Activated T-helper 1 cell treated with anti-CD3 and anti-CD28 coated beads, Interleukin-2, amount 50 U/mL, for 16 hours (primary cell): ENCODE measurements at regions not wholly inside any gene's neighbourhood (a gene's known extent, or its start where the extent isn't known, plus 50 kb on each side); places are given as distances from the start of the nearest gene placed in this dataset.
"Not testable (repeated sequence)": the region's sequence is repeated elsewhere in the genome, so short reads cannot be mapped to it uniquely, and the experiment has no call there.

Source experiments
- DNase-seq, 2 donors: peaks; one replicate each; pipeline ENCODE4 v3.0.0-alpha.2; 2020; ENCODE audit warnings: low read depth in 1 of 2, low spot score in 1 of 2

GRCh38 chrX:151042842-151043241 is 59.7 kb downstream of the HMGB3 start:
- DNase-seq = no peak

GRCh38 chrX:151066373-151066772 is 83.2 kb downstream of the HMGB3 start:
- DNase-seq = not testable (repeated sequence)

- no peak for DNase-seq
These were observed 90.6 kb downstream of the HMGB3 start for GRCh38 chrX:151073767-151074166.

GRCh38 chrX:151081016-151081415 is 95.4 kb upstream of the GPR50 start:
- DNase-seq = no peak

- peak; percentile 18 to 46 for DNase-seq
These were observed 94.1 kb upstream of the GPR50 start for GRCh38 chrX:151082077-151082948.

- DNase-seq = no peak
These were observed 91.9 kb upstream of the GPR50 start for GRCh38 chrX:151084454-151084853.

- DNase-seq = no peak
These were observed 91.2 kb upstream of the GPR50 start for GRCh38 chrX:151085207-151085606.

GRCh38 chrX:151088221-151088620 is 88.2 kb upstream of the GPR50 start:
- no peak for DNase-seq

GRCh38 chrX:151099001-151099400 is 77.4 kb upstream of the GPR50 start:
- no peak for DNase-seq

GRCh38 chrX:151100799-151101198 is 75.6 kb upstream of the GPR50 start:
- no peak for DNase-seq

GRCh38 chrX:151113200-151113599 is 63.2 kb upstream of the GPR50 start:
- not testable (repeated sequence) for DNase-seq
